ENCODE measurements at regions not wholly inside any gene's neighbourhood (a gene's known extent, or its start where the extent isn't known, plus 50 kb on each side); places are given as distances from the start of the nearest gene placed in this dataset.

DNA sequence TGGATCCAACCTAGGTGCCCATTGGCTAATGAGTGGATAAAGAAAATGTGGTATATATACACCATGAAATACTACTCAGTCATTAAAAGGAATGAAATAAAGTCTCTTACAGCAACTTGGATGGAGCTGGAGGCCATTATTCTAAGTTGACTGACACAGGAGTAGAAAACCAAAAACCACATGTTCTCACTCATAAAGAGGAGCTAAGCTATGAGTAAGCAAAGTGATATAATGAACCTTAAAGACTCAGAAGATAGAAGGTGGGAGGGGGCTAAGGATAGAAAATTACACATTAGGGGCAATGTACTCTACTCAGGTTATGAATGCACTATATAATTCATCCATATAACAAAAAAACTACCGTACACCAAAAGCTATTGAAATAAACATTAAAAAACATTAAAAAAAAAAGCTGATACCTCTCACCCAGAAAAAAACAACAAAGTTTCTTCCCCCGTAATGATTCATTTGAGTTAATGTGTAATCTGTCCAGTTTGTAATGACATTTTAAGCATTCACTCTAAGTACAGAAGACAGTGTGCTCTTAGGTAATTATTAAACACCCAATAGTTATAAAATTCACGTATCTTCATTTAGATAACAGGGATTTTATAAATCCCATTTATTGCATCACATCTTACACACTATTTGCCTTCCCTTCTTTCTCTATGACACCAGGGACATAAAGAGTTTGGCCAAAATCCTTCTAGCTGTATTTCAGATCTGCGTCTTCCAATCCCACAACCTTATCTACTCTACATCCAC lies 941.5 kb downstream of the CDH11 start:
- Mint-ChIP-seq H3K9me3 (peaks cover 19% of the 10 kb centered on the region), H3K4me1 (ENCODE audit: low read depth) (no peaks in the 10 kb centered on the region), H3K27me3 (ENCODE audit: low read depth) (no peaks in the 10 kb centered on the region), H3K27ac (no peak overlapping the region), H3K4me3 (no peak overlapping the region), H3K36me3 (ENCODE audit: low read depth) (no peaks in the 10 kb centered on the region)
- intact Hi-C loops (cut with micrococcal nuclease): no loop called here
- DNase-seq: no peak
- CTCF ChIA-PET: no interaction called here

DNA sequence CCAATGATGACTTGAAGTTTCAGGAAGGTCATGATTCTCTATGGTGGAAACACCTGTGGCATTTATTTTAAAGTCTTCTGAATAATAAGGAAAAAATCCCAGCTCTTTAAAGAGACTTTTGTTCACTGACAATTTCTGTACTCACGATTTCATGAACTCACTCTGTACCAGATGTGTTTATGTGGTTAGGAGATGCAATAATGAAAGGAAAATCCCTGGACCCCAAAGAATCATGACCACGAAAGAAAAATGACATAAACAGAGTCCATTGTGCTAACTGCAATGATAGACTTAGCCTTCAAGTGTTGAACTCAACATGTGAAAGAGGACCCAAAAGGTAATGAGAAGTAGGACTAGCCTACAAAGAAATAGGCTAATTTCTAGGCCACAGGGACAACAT lies 947.5 kb downstream of the CDH11 start:
- no peak for DNase-seq
- H3K27ac Mint-ChIP-seq: no peak overlapping the region
- H3K9me3 Mint-ChIP-seq: peaks cover 16% of the 10 kb centered on the region
- H3K4me3 Mint-ChIP-seq: no peak overlapping the region
- H3K27me3 Mint-ChIP-seq (ENCODE audit: low read depth): no peaks in the 10 kb centered on the region
- H3K36me3 Mint-ChIP-seq (ENCODE audit: low read depth): no peaks in the 10 kb centered on the region
- CTCF ChIA-PET: no interaction called here
- intact Hi-C loops (cut with micrococcal nuclease): no loop called here
- no peaks in the 10 kb centered on the region for H3K4me1 Mint-ChIP-seq (ENCODE audit: low read depth)

DNA sequence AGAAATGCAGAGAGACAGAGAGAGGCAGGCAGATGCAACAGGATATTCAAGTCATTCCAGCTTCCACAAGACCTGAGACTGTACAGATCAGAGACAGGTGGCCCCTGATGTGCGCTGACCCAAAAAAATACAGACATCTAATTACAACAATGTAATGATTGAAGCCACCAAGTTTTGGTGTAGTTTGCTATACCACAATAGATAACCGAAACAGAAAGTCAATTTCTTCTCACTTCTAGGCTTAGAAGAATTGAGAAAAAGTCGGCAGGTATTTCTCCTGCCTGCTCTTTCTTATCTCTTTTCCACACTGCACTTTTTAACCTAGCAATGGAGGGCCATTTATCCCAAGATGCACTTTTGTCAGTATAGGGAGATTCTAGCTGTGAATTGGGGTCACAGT lies 949.2 kb downstream of the CDH11 start:
- H3K9me3 Mint-ChIP-seq: peaks cover 11% of the 10 kb centered on the region
- intact Hi-C loops (cut with micrococcal nuclease): no loop called here
- H3K27me3 Mint-ChIP-seq (ENCODE audit: low read depth): no peaks in the 10 kb centered on the region
- no peaks in the 10 kb centered on the region for H3K36me3 Mint-ChIP-seq (ENCODE audit: low read depth)
- H3K4me3 Mint-ChIP-seq: no peak overlapping the region
- no peak overlapping the region for H3K27ac Mint-ChIP-seq
- H3K4me1 Mint-ChIP-seq (ENCODE audit: low read depth): no peaks in the 10 kb centered on the region
- DNase-seq: no peak
- CTCF ChIA-PET: no interaction called here

DNA sequence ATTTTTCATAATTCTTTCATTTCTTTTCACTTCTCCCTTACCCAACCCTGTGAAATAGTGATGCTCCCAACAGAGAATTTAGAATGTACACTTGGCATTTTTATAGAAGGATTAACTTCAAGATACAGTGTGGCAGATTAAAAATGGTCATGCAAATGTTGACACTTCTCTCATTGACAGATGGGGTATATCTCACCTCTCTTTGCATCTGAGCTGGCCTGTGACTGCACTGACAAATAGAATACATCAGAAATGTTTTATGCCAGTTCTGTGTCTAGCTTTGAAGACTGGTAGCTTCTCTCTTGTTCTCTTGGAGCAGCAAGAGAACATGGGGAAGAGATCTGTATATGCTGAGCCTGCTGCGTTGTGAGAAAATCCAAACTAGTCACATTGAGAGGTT lies 949.6 kb downstream of the CDH11 start:
- Mint-ChIP-seq H3K9me3 (peaks cover 6% of the 10 kb centered on the region), H3K4me3 (no peak overlapping the region)
- CTCF ChIA-PET: no interaction called here

DNA sequence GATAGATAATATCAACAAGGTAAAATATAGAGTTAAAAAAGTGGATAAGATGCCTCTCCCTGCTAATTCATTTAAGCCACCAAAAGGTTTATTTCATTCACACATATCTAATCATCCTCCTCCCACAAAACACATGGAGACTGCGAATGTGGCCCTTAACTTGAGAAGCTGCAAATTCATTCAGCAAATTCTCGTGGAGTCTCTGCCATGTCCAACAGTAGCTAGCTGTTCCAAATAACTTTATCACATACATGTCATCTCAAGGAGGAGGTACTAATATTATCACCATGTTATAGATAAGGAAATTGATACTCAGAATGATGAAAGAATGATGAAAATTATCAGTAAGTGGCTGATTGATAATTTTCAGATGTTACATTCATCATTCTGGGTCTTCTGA lies 950.2 kb downstream of the CDH11 start:
- Mint-ChIP-seq H3K36me3 (ENCODE audit: low read depth) (no peaks in the 10 kb centered on the region), H3K4me3 (no peak overlapping the region), H3K27ac (no peak overlapping the region), H3K4me1 (ENCODE audit: low read depth) (no peaks in the 10 kb centered on the region), H3K27me3 (ENCODE audit: low read depth) (no peaks in the 10 kb centered on the region), H3K9me3 (peaks cover 5% of the 10 kb centered on the region)
- DNase-seq: no peak
- CTCF ChIA-PET: interaction anchor here (0.7 kb wide), 1 partner anchor 157 kb away, joined by 3 read pairs; no protein-coding TSS in a partner anchor
- intact Hi-C loops (cut with micrococcal nuclease): no loop called here

More for the DNA sequence above, 949.6 kb downstream of the CDH11 start:
- Mint-ChIP-seq H3K27me3 (ENCODE audit: low read depth) (no peaks in the 10 kb centered on the region), H3K36me3 (ENCODE audit: low read depth) (no peaks in the 10 kb centered on the region), H3K4me1 (ENCODE audit: low read depth) (no peaks in the 10 kb centered on the region), H3K27ac (no peak overlapping the region)
- DNase-seq: no peak
- intact Hi-C loops (cut with micrococcal nuclease): no loop called here

DNA sequence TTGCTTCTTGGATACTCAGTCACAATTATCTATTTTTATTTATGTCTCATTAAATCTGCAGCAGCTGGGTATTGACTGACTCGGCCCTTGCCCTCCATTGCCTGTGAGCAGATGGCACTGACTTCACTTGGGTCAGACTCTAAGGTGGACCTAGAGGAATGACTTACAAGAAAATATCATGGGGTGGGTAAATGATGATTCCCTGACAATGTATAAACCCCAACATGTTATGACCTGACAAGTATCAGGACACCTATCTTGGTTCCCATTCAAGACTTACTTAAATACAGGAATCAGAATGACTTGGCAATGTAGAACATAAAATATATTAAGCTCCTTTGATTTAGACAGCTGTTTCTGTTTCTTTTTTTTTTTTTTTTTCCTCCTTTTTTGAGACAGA lies 953.5 kb downstream of the CDH11 start:
- no peaks in the 10 kb centered on the region for H3K4me1 Mint-ChIP-seq (ENCODE audit: low read depth)
- peaks cover 9% of the 10 kb centered on the region for H3K9me3 Mint-ChIP-seq
- H3K36me3 Mint-ChIP-seq (ENCODE audit: low read depth): no peaks in the 10 kb centered on the region
- DNase-seq: no peak
- no peak overlapping the region for H3K4me3 Mint-ChIP-seq
- no peaks in the 10 kb centered on the region for H3K27me3 Mint-ChIP-seq (ENCODE audit: low read depth)
- intact Hi-C loops (cut with micrococcal nuclease): no loop called here
- CTCF ChIA-PET: no interaction called here
- no peak overlapping the region for H3K27ac Mint-ChIP-seq

DNA sequence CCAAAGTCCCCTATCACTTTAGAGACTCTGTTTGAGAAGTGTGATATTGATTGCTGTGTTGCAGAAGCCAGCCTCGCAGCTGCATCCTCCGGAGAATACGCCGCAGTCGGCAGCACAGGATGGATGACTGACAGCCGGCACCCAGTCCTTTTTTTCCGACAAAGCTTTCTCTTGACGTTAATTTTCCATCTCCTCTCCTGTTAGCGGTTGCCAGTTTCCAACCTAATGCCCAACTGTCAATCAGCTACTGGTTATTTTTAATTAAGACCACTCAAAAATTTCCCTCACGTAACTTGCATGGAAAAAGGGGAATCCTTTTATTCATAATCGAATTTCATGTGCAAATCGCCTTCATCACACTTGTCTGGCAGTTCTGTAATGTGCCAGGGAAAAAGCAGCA lies 953.9 kb downstream of the CDH11 start:
- Mint-ChIP-seq H3K27me3 (ENCODE audit: low read depth) (no peaks in the 10 kb centered on the region), H3K36me3 (ENCODE audit: low read depth) (no peaks in the 10 kb centered on the region), H3K9me3 (peaks cover 9% of the 10 kb centered on the region), H3K4me3 (no peak overlapping the region), H3K27ac (no peak overlapping the region), H3K4me1 (ENCODE audit: low read depth) (no peaks in the 10 kb centered on the region)
- DNase-seq: no peak
- CTCF ChIA-PET: no interaction called here
- intact Hi-C loops (cut with micrococcal nuclease): no loop called here

DNA sequence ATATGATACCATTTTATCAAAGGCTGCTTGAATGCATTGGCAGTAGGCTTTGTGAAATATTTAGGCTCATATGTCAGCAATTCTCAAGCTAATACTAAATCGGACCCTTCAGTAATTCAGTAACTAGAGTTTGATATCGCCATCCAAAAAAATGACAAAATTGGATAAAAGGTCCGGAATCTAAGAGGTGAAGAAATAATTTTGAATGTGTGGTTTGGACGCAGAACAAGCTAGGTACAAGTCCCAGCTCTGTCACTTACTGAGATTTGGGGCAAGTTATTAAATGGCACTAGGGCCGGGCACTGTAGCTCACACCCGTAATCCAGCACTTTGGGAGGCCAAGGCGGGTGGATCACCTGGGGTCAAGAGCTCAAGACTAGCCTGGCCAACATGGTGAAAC lies 956.5 kb downstream of the CDH11 start:
- Mint-ChIP-seq H3K36me3 (ENCODE audit: low read depth) (no peaks in the 10 kb centered on the region), H3K4me1 (ENCODE audit: low read depth) (no peaks in the 10 kb centered on the region), H3K4me3 (no peak overlapping the region), H3K27me3 (ENCODE audit: low read depth) (no peaks in the 10 kb centered on the region), H3K27ac (no peak overlapping the region), H3K9me3 (peaks cover 6% of the 10 kb centered on the region)
- no peak for DNase-seq
- intact Hi-C loops (cut with micrococcal nuclease): no loop called here
- CTCF ChIA-PET: no interaction called here

DNA sequence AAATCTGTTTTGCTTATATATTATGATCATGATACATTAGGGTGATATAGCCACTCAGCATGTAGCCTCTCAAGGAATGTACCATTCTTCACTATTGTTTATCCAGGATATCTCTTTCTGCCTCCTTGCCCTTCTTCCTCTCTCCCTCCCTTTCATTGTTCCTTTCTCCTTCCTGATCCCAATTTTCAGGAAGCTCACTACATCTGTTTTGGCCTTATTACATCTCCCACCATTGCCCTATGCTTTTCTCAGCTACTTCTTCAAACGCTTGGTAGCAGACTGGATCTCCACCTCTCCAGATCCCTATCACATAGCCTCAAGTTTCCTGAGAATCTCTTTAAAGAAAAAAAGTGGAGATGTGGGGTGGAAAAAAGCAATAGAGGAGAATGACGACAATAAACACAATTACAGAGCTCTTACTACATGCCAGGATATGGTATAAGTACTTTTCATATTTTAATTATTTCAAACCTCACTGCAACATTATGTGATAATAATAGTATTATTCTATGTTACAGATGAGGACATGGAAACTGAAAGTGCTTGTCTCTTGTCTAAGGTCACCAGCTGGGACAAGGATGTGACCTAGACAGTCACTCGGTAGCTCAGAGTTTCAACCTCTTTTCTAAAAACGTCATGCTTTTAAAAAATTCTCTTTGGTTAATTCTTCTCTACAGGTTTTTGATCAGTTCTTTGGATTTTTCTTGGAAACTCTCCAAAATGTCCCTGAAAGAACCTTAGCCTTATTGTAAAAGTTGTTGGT lies 959.1 kb downstream of the CDH11 start:
- intact Hi-C loops (cut with micrococcal nuclease): no loop called here
- Mint-ChIP-seq H3K27me3 (ENCODE audit: low read depth) (no peaks in the 10 kb centered on the region), H3K4me1 (ENCODE audit: low read depth) (no peaks in the 10 kb centered on the region), H3K9me3 (peaks cover 9% of the 10 kb centered on the region), H3K36me3 (ENCODE audit: low read depth) (no peaks in the 10 kb centered on the region), H3K4me3 (no peak overlapping the region), H3K27ac (no peak overlapping the region)
- CTCF ChIA-PET: no interaction called here
- no peak for DNase-seq

DNA sequence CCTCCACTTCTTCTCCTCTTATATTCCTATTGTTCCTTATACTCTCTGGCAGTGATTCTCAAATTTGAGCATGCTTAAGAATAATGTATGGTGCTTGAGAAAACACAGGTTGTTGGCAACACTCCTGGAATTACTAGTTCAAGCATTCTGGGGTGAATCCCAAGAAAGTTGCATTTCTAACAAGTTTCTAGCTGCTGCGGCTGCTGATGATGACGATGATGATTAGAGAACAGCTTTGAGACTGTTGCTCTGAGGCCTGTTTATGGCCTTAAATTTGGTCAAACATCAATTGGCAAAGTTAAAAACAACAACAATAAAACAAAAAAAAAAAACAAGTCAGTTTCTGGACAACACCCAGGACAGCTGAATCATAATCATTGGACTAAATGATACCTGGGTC lies 961.9 kb downstream of the CDH11 start:
- Mint-ChIP-seq H3K4me3 (no peak overlapping the region), H3K9me3 (peaks cover 9% of the 10 kb centered on the region), H3K27ac (no peak overlapping the region), H3K4me1 (ENCODE audit: low read depth) (no peaks in the 10 kb centered on the region), H3K36me3 (ENCODE audit: low read depth) (no peaks in the 10 kb centered on the region), H3K27me3 (ENCODE audit: low read depth) (no peaks in the 10 kb centered on the region)
- intact Hi-C loops (cut with micrococcal nuclease): no loop called here
- CTCF ChIA-PET: no interaction called here
- no peak for DNase-seq

DNA sequence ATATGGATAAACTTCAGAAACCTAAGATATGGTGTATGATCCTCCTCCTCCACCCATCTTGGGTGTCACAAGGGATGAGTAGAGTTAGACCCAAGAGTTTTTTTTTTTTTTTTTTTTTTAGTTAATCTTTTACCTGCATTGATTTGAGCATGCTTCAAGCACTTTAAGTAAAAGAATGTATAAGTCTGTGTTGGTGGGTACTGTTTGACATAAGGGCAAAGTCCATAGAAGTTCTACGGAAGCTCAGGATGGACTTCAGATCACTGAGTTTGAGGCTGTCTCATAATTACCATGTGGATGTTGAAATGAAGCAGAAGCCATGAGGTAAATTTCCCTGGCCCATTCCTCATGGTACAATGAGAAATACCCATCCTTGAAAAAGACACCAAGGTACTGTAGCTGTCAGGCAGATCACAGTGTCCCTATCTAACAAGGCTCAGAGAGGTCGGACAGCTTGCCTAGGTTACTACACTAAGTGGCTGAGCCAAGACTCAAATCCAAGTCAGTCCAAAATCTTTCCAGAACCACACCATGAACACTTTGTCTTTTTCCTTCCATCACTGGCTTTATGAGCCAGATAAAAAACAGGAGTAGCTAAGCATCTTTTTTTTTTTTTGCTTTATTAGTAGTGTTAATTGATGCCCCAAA lies 962.8 kb downstream of the CDH11 start:
- CTCF ChIA-PET: no interaction called here
- peaks cover 5% of the 10 kb centered on the region for H3K9me3 Mint-ChIP-seq
- no peaks in the 10 kb centered on the region for H3K27me3 Mint-ChIP-seq (ENCODE audit: low read depth)
- no peak overlapping the region for H3K27ac Mint-ChIP-seq
- H3K36me3 Mint-ChIP-seq (ENCODE audit: low read depth): no peaks in the 10 kb centered on the region
- DNase-seq: no peak
- intact Hi-C loops (cut with micrococcal nuclease): no loop called here
- H3K4me1 Mint-ChIP-seq (ENCODE audit: low read depth): no peaks in the 10 kb centered on the region
- H3K4me3 Mint-ChIP-seq: no peak overlapping the region

DNA sequence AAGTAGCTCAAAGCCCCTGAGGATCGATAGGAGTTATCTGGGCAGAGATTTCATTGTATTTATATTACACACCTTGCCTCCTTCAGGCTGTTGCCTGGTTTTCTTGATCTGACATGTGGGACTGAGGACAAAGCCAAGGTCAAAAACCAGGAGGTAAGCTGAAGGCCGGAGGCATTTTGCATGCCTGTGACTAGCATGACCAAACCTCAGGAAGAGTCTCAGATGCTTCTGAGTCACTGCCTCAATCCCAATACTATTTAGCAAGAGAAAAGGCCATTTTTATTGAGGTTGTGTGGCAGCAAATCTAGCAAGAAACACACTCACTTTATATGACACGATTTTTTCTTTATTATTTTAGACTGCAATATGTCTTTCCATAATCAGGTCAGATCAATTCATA lies 968.1 kb downstream of the CDH11 start:
- no peak overlapping the region for H3K4me3 Mint-ChIP-seq
- H3K36me3 Mint-ChIP-seq (ENCODE audit: low read depth): no peaks in the 10 kb centered on the region
- no peaks in the 10 kb centered on the region for H3K4me1 Mint-ChIP-seq (ENCODE audit: low read depth)
- H3K27me3 Mint-ChIP-seq (ENCODE audit: low read depth): no peaks in the 10 kb centered on the region
- H3K27ac Mint-ChIP-seq: no peak overlapping the region
- peaks cover 8% of the 10 kb centered on the region for H3K9me3 Mint-ChIP-seq
- intact Hi-C loops (cut with micrococcal nuclease): no loop called here
- no peak for DNase-seq
- CTCF ChIA-PET: no interaction called here
